Gastrocnemius medialis (tissue), 4 donors: ENCODE measurements at regions not wholly inside any gene's neighbourhood (a gene's known extent, or its start where the extent isn't known, plus 50 kb on each side); places are given as distances from the start of the nearest gene placed in this dataset.

ENCODE experiments used
- CTCF ChIP-seq, 5 experiments: fragments of 450-650 bp in 3 of 5; fragments of 200-600 bp in 2 of 5; sonication (generic) in 2 of 5; IDR thresholded peaks in 4 of 5; conservative IDR thresholded peaks in 1 of 5; 1 replicate in 4 of 5; 2 replicates in 1 of 5; pipeline ENCODE4 v1.5.1; 2016 to 2019; ENCODE audit warnings: antibody characterized with exemption in 5 of 5, mild to moderate bottlenecking in 3 of 5, moderate library complexity in 3 of 5
- POLR2A ChIP-seq, 2 donors: fragments of 450-650 bp; IDR thresholded peaks; one replicate each; pipeline ENCODE4 v1.6.1; 2017; ENCODE audit warnings: antibody characterized with exemption in 2 of 2, mild to moderate bottlenecking in 2 of 2, moderate library complexity in 2 of 2

GRCh38 chrX:145393702-145394235 is 146.5 kb downstream of the SPANXN1 start:
- TF ChIP-seq POLR2A (IDR thresholded peaks at IDR 0.05) (no peak), CTCF (IDR thresholded peaks at IDR 0.05 in 4 of 5, conservative IDR thresholded peaks at IDR 0.05 in 1 of 5) (no peak)
